ENCODE measurements at regions not wholly inside any gene's neighbourhood (a gene's known extent, or its start where the extent isn't known, plus 50 kb on each side); places are given as distances from the start of the nearest gene placed in this dataset.

GRCh38 chr18:27847412-27847811, 329.5 kb downstream of the CDH2 start:
- no peak for DNase-seq (ENCODE audit: low spot score in 2 of 2)
- ATAC-seq = no peak
- Mint-ChIP-seq H3K9me3 (peaks cover 19 to 26% of the 10 kb centered on the region in 2 donors), H3K36me3 (peaks cover 0 to 6% of the 10 kb centered on the region in 2 donors), H3K27ac (no peak overlapping the region)

- DNase-seq (ENCODE audit: low spot score in 2 of 2) = no peak
Measured at GRCh38 chr18:27845897-27846296, 331.0 kb downstream of the CDH2 start.

GRCh38 chr18:27843783-27844777, 332.9 kb downstream of the CDH2 start:
- H3K9me3 Mint-ChIP-seq = peaks cover 15 to 27% of the 10 kb centered on the region in 2 donors
- no peak for DNase-seq (ENCODE audit: low spot score in 2 of 2)
- H3K27ac Mint-ChIP-seq = no peak overlapping the region
- ATAC-seq = no peak
- H3K36me3 Mint-ChIP-seq = peaks cover 0 to 6% of the 10 kb centered on the region in 2 donors

More at GRCh38 chr18:27845897-27846296, 331.0 kb downstream of the CDH2 start:
- ATAC-seq = no peak
- peak overlapping the region in 1 of 2 donors; percentile 12 for H3K27ac Mint-ChIP-seq
- H3K9me3 Mint-ChIP-seq = peaks cover 19 to 27% of the 10 kb centered on the region in 2 donors
- peaks cover 0 to 6% of the 10 kb centered on the region in 2 donors for H3K36me3 Mint-ChIP-seq

GRCh38 chr18:27839141-27839540, 337.8 kb downstream of the CDH2 start:
- DNase-seq (ENCODE audit: low spot score in 2 of 2) (no peak), ATAC-seq (no peak)
- H3K36me3 Mint-ChIP-seq = no peaks in the 10 kb centered on the region
- H3K9me3 Mint-ChIP-seq = peaks cover 14 to 15% of the 10 kb centered on the region in 2 donors
- no peak overlapping the region for H3K27ac Mint-ChIP-seq

GRCh38 chr18:27838225-27838624, 338.7 kb downstream of the CDH2 start:
- ATAC-seq (no peak), DNase-seq (ENCODE audit: low spot score in 2 of 2) (no peak)
- Mint-ChIP-seq H3K9me3 (peaks cover 22 to 23% of the 10 kb centered on the region in 2 donors), H3K27ac (no peak overlapping the region), H3K36me3 (peaks cover 0 to 7% of the 10 kb centered on the region in 2 donors)

GRCh38 chr18:27826101-27826500, 350.8 kb downstream of the CDH2 start:
- H3K9me3 Mint-ChIP-seq = peaks cover 27 to 37% of the 10 kb centered on the region in 2 donors
- H3K36me3 Mint-ChIP-seq = peaks cover 0 to 18% of the 10 kb centered on the region in 2 donors
- DNase-seq (ENCODE audit: low spot score in 2 of 2) = no peak
- no peak overlapping the region for H3K27ac Mint-ChIP-seq
- no peak for ATAC-seq

- DNase-seq (ENCODE audit: low spot score in 2 of 2) (no peak), ATAC-seq (no peak)
- Mint-ChIP-seq H3K27ac (no peak overlapping the region), H3K9me3 (peaks cover 27 to 33% of the 10 kb centered on the region in 2 donors), H3K36me3 (peaks cover 0 to 18% of the 10 kb centered on the region in 2 donors)
Measured at GRCh38 chr18:27825689-27826088, 351.2 kb downstream of the CDH2 start.

GRCh38 chr18:27824841-27825681, 351.9 kb downstream of the CDH2 start:
- no peak for DNase-seq (ENCODE audit: low spot score in 2 of 2)

GRCh38 chr18:27824275-27824674, 352.7 kb downstream of the CDH2 start:
- no peak for ATAC-seq
- Mint-ChIP-seq H3K27ac (no peak overlapping the region), H3K9me3 (peaks cover 24 to 27% of the 10 kb centered on the region in 2 donors), H3K36me3 (peaks cover 0 to 18% of the 10 kb centered on the region in 2 donors)
- DNase-seq (ENCODE audit: low spot score in 2 of 2) = no peak

More at GRCh38 chr18:27824841-27825681, 351.9 kb downstream of the CDH2 start:
- peaks cover 0 to 18% of the 10 kb centered on the region in 2 donors for H3K36me3 Mint-ChIP-seq
- H3K9me3 Mint-ChIP-seq = peaks cover 24 to 28% of the 10 kb centered on the region in 2 donors
- ATAC-seq = no peak
- H3K27ac Mint-ChIP-seq = no peak overlapping the region

- ATAC-seq (no peak), DNase-seq (ENCODE audit: low spot score in 2 of 2) (no peak)
- peaks cover 0 to 12% of the 10 kb centered on the region in 2 donors for H3K36me3 Mint-ChIP-seq
- peaks cover 18 to 23% of the 10 kb centered on the region in 2 donors for H3K9me3 Mint-ChIP-seq
- H3K27ac Mint-ChIP-seq = no peak overlapping the region
Measured at GRCh38 chr18:27823053-27823452, 353.9 kb downstream of the CDH2 start.

- H3K36me3 Mint-ChIP-seq = no peaks in the 10 kb centered on the region
- DNase-seq (ENCODE audit: low spot score in 2 of 2) (no peak), ATAC-seq (no peak)
- H3K27ac Mint-ChIP-seq = no peak overlapping the region
- H3K9me3 Mint-ChIP-seq = peaks cover 13% of the 10 kb centered on the region in 2 donors
Measured at GRCh38 chr18:27808683-27809082, 368.2 kb downstream of the CDH2 start.

- no peak for ATAC-seq
- Mint-ChIP-seq H3K27ac (no peak overlapping the region), H3K9me3 (peaks cover 9 to 13% of the 10 kb centered on the region in 2 donors), H3K36me3 (no peaks in the 10 kb centered on the region)
- DNase-seq (ENCODE audit: low spot score in 2 of 2) = no peak
Measured at GRCh38 chr18:27803957-27804356, 373.0 kb downstream of the CDH2 start.

GRCh38 chr18:27797484-27797883, 379.4 kb downstream of the CDH2 start:
- Mint-ChIP-seq H3K9me3 (peaks cover 4% of the 10 kb centered on the region in 2 donors), H3K27ac (peak overlapping the region in 1 of 2 donors; percentile 76), H3K36me3 (no peaks in the 10 kb centered on the region)
- no peak for ATAC-seq
- no peak for DNase-seq (ENCODE audit: low spot score in 2 of 2)

GRCh38 chr18:27794181-27794926, 382.6 kb downstream of the CDH2 start:
- Mint-ChIP-seq H3K36me3 (no peaks in the 10 kb centered on the region), H3K9me3 (peaks cover 7 to 8% of the 10 kb centered on the region in 2 donors), H3K27ac (no peak overlapping the region)
- ATAC-seq (no peak), DNase-seq (ENCODE audit: low spot score in 2 of 2) (no peak)

- DNase-seq (ENCODE audit: low spot score in 2 of 2) (no peak), ATAC-seq (no peak)
- no peak overlapping the region for H3K27ac Mint-ChIP-seq
- H3K9me3 Mint-ChIP-seq = peaks cover 7 to 8% of the 10 kb centered on the region in 2 donors
- no peaks in the 10 kb centered on the region for H3K36me3 Mint-ChIP-seq
Measured at GRCh38 chr18:27793013-27793785, 383.7 kb downstream of the CDH2 start.

Measured in activated naive CD4-positive, alpha-beta T cell treated with anti-CD3 and anti-CD28 coated beads, Interleukin-2, amount 50 U/mL, for 72 hours (primary cell).